ENCODE measurements at regions not wholly inside any gene's neighbourhood (a gene's known extent, or its start where the extent isn't known, plus 50 kb on each side); places are given as distances from the start of the nearest gene placed in this dataset.

GRCh38 chr17:70434536-70435490 is 265.5 kb downstream of the KCNJ2 start:
- Histone ChIP-seq H3K9me1 (ENCODE audit: control insufficient read depth, extremely low read depth, insufficient read depth, low read length) (no peaks in the 10 kb centered on the region), H3K4me2 (ENCODE audit: control insufficient read depth, extremely low read depth, insufficient read depth, low read depth, low read length) (no peak overlapping the region), H3K9me3 (ENCODE audit: control insufficient read depth, low read depth, low read length) (no peaks in the 10 kb centered on the region), H4K20me1 (ENCODE audit: control insufficient read depth, extremely low read depth, insufficient read depth, low read length) (no peaks in the 10 kb centered on the region), H3K36me3 (ENCODE audit: control insufficient read depth in 2 of 2, extremely low read depth in 1 of 2, insufficient read depth in 2 of 2, low read length in 2 of 2) (no peaks in the 10 kb centered on the region), H3K27ac (ENCODE audit: control insufficient read depth, insufficient read depth, low read length) (no peak overlapping the region), H3K79me2 (ENCODE audit: control insufficient read depth, insufficient read depth, low read length) (no peaks in the 10 kb centered on the region), H3K4me1 (ENCODE audit: control insufficient read depth, extremely low read depth, insufficient read depth, low read length) (no peaks in the 10 kb centered on the region), H3K9ac (ENCODE audit: control insufficient read depth, extremely low read depth, insufficient read depth, low read length) (no peak overlapping the region), H3K27me3 (ENCODE audit: control insufficient read depth, extremely low read depth, insufficient read depth, low read length) (no peaks in the 10 kb centered on the region), H2AFZ (ENCODE audit: control insufficient read depth, low read length) (no peak overlapping the region), H3K4me3 (ENCODE audit: control insufficient read depth in 2 of 3, extremely low read depth in 1 of 3, insufficient read depth in 2 of 3, low read depth in 1 of 3, low read length in 3 of 3) (no peak overlapping the region)
- dilution Hi-C loops (cut with MboI; ENCODE audit: extremely low pct_ligation_motif_present, low sequenced_read_pairs): no loop called here
- no peak for FAIRE-seq
- TF ChIP-seq, protein P1, sequence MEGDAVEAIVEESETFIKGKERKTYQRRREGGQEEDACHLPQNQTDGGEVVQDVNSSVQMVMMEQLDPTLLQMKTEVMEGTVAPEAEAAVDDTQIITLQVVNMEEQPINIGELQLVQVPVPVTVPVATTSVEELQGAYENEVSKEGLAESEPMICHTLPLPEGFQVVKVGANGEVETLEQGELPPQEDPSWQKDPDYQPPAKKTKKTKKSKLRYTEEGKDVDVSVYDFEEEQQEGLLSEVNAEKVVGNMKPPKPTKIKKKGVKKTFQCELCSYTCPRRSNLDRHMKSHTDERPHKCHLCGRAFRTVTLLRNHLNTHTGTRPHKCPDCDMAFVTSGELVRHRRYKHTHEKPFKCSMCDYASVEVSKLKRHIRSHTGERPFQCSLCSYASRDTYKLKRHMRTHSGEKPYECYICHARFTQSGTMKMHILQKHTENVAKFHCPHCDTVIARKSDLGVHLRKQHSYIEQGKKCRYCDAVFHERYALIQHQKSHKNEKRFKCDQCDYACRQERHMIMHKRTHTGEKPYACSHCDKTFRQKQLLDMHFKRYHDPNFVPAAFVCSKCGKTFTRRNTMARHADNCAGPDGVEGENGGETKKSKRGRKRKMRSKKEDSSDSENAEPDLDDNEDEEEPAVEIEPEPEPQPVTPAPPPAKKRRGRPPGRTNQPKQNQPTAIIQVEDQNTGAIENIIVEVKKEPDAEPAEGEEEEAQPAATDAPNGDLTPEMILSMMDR (optimal IDR thresholded peaks at IDR 0.05 in 1 of 3, IDR thresholded peaks at IDR 0.05 in 1 of 3, conservative IDR thresholded peaks at IDR 0.05 in 1 of 3; ENCODE audit: extremely low read depth in 1 of 3, insufficient read depth in 2 of 3, low read length in 3 of 3): no peak
- TF ChIP-seq EZH2 (IDR thresholded peaks at IDR 0.05; ENCODE audit: low read length): no peak
- DNase-seq (ENCODE audit: low read depth, low spot score): no peak

- Histone ChIP-seq H3K4me1 (ENCODE audit: control insufficient read depth, extremely low read depth, insufficient read depth, low read length) (no peaks in the 10 kb centered on the region), H3K9me1 (ENCODE audit: control insufficient read depth, extremely low read depth, insufficient read depth, low read length) (no peaks in the 10 kb centered on the region), H3K4me3 (ENCODE audit: control insufficient read depth in 2 of 3, extremely low read depth in 1 of 3, insufficient read depth in 2 of 3, low read depth in 1 of 3, low read length in 3 of 3) (no peak overlapping the region), H3K27ac (ENCODE audit: control insufficient read depth, insufficient read depth, low read length) (no peak overlapping the region), H3K36me3 (ENCODE audit: control insufficient read depth in 2 of 2, extremely low read depth in 1 of 2, insufficient read depth in 2 of 2, low read length in 2 of 2) (no peaks in the 10 kb centered on the region), H3K4me2 (ENCODE audit: control insufficient read depth, extremely low read depth, insufficient read depth, low read depth, low read length) (no peak overlapping the region), H3K9ac (ENCODE audit: control insufficient read depth, extremely low read depth, insufficient read depth, low read length) (no peak overlapping the region), H2AFZ (ENCODE audit: control insufficient read depth, low read length) (no peak overlapping the region), H3K79me2 (ENCODE audit: control insufficient read depth, insufficient read depth, low read length) (no peaks in the 10 kb centered on the region), H4K20me1 (ENCODE audit: control insufficient read depth, extremely low read depth, insufficient read depth, low read length) (no peaks in the 10 kb centered on the region), H3K27me3 (ENCODE audit: control insufficient read depth, extremely low read depth, insufficient read depth, low read length) (no peaks in the 10 kb centered on the region), H3K9me3 (ENCODE audit: control insufficient read depth, low read depth, low read length) (no peaks in the 10 kb centered on the region)
- dilution Hi-C loops (cut with MboI; ENCODE audit: extremely low pct_ligation_motif_present, low sequenced_read_pairs): no loop called here
- no peak for DNase-seq (ENCODE audit: low read depth, low spot score)
- no peak for TF ChIP-seq EZH2 (IDR thresholded peaks at IDR 0.05; ENCODE audit: low read length)
- TF ChIP-seq, protein P1 (optimal IDR thresholded peaks at IDR 0.05 in 1 of 3, IDR thresholded peaks at IDR 0.05 in 1 of 3, conservative IDR thresholded peaks at IDR 0.05 in 1 of 3; ENCODE audit: extremely low read depth in 1 of 3, insufficient read depth in 2 of 3, low read length in 3 of 3): no peak
- FAIRE-seq: no peak
Observed at GRCh38 chr17:70437656-70438055, 268.3 kb downstream of the KCNJ2 start.

Data from keratinocyte (primary cell).